Transverse colon (tissue), 4 donors: ENCODE measurements at regions not wholly inside any gene's neighbourhood (a gene's known extent, or its start where the extent isn't known, plus 50 kb on each side); places are given as distances from the start of the nearest gene placed in this dataset.
"Not testable (repeated sequence)": the region's sequence is repeated elsewhere in the genome, so short reads cannot be mapped to it uniquely, and the experiment has no call there.

Experiments
- DNase-seq: peaks from one replicate; pipeline ENCODE4 v3.0.0-alpha.2; 2019
- H3K27ac ChIP-seq, 4 donors: fragments of 200-600 bp; sonication (generic); 2 replicates each; pipeline ENCODE4 v1.5.1; 2016 to 2018; ENCODE audit warnings: inconsistent platforms in 4 of 4
- H3K27me3 ChIP-seq: fragments of 200-600 bp; sonication (generic); 2 replicates; pipeline ENCODE4 v1.5.1; 2017; ENCODE audit warnings: inconsistent platforms
- H3K36me3 ChIP-seq, 4 donors: fragments of 200-600 bp; sonication (generic); 2 replicates each; pipeline ENCODE4 v1.5.1; 2017 to 2019; ENCODE audit warnings: inconsistent platforms in 4 of 4
- H3K4me1 ChIP-seq, 4 donors: fragments of 200-600 bp; sonication (generic); 2 replicates each; pipeline ENCODE4 v1.5.1; 2017 to 2020; ENCODE audit warnings: inconsistent platforms in 4 of 4
- H3K4me3 ChIP-seq, 4 donors: fragments of 200-600 bp; sonication (generic); 1 replicate in 1 of 4; 2 replicates in 3 of 4; pipeline versions ENCODE4 v1.5.1 to v1.6.1; 2017 to 2019; ENCODE audit warnings: inconsistent platforms in 4 of 4
- H3K9me3 ChIP-seq, 2 donors: fragments of 200-600 bp; sonication (generic); 2 replicates each; pipeline ENCODE4 v1.5.1; 2017 to 2019; ENCODE audit warnings: inconsistent platforms in 2 of 2
- CTCF ChIP-seq, 5 experiments: fragments of 200-600 bp in 3 of 5; fragments of 450-650 bp in 2 of 5; sonication (generic) in 3 of 5; IDR thresholded peaks; 1 replicate in 2 of 5; 2 replicates in 3 of 5; pipeline ENCODE4 v1.5.1; 2016 to 2017; ENCODE audit warnings: antibody characterized with exemption in 5 of 5, inconsistent platforms in 3 of 5, mild to moderate bottlenecking in 2 of 5, moderate library complexity in 1 of 5
- EP300 ChIP-seq: sonication (generic); formaldehyde crosslinking; IDR thresholded peaks from one replicate; pipeline ENCODE4 v1.6.1; 2017; ENCODE audit warnings: antibody characterized with exemption, low read depth
- POLR2A ChIP-seq: fragments of 450-650 bp; IDR thresholded peaks from one replicate; pipeline ENCODE4 v1.6.1; 2016; ENCODE audit warnings: antibody characterized with exemption, mild to moderate bottlenecking, moderate library complexity
- POLR2AphosphoS5 ChIP-seq, 3 donors: sonication (generic); formaldehyde crosslinking; IDR thresholded peaks; one replicate each; pipeline ENCODE4 v1.6.1; 2016; ENCODE audit warnings: antibody characterized with exemption in 3 of 3
- WGBS, 2 donors: methylation state at CpG; one replicate each; pipeline ENCODE4 v1.1.5; 2018; ENCODE audit warnings: low coverage in 1 of 2; 5-methylcytosine and 5-hydroxymethylcytosine counted together
- in situ Hi-C, 4 donors: fragments of 200-750 bp; cut with MboI; loops; one replicate each; pipeline versions ENCODE4 v1.15.0 to v1.15.1; 2017; ENCODE audit warnings: low sequenced_read_pairs in 3 of 4, low pct_ligation_motif_present in 1 of 4, low pct_unique_long_range_greater_than_20kb in 1 of 4
- intact Hi-C: fragments of 100-400 bp; cut with DNase I; formaldehyde crosslinking; loops from one replicate; pipeline ENCODE4 v1.15.1; 2023; ENCODE audit warnings: low total_unique reads

- Histone ChIP-seq H3K9me3 (no peaks in the 10 kb centered on the region), H3K4me3 (no peak overlapping the region)
Observed at GRCh38 chrX:497186-498014, 110.7 kb upstream of the PPP2R3B start.

DNA sequence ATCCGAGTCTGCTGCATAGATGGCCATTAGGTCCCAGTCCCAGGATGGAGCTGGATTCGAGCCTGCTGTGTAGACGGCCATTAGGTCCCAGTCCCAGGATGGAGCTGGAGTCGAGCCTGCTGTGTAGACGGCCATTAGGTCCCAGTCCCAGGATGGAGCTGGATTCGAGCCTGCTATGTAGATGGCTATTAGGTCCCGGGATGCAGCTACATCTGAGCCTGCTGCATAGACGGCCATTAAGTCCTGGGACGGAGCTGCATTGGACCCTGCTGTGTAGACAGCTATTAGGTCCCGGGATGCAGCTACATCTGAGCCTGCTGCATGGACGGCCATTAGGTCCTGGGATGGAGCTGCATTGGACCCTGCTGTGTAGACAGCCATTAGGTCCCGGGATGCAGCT lies 112.2 kb upstream of the PPP2R3B start:
- DNase-seq, intact Hi-C loops, H3K4me1 ChIP-seq, H3K9me3 ChIP-seq, H3K4me3 ChIP-seq, H3K27ac ChIP-seq, H3K27me3 ChIP-seq, H3K36me3 ChIP-seq, in situ Hi-C loops: not testable (repeated sequence)
- 80% methylated on average over 10 of the region's 12 CpGs; no CpG with 5 or more reads in 1 of the 2 donors for WGBS, 2 donors

More at GRCh38 chrX:497186-498014, 110.7 kb upstream of the PPP2R3B start:
- Histone ChIP-seq H3K36me3 (no peaks in the 10 kb centered on the region), H3K27ac (no peak overlapping the region), H3K4me1 (no peaks in the 10 kb centered on the region), H3K27me3 (peaks cover 8% of the 10 kb centered on the region)
- intact Hi-C loops (no loop called here), in situ Hi-C loops (no loop called here)
- no peak for DNase-seq
- 72 to 73% methylated on average over 17 to 39 of the region's 39 CpGs for WGBS, 2 donors
- TF ChIP-seq POLR2A (no peak), POLR2AphosphoS5 (IDR thresholded peaks at IDR 0.05) (no peak), EP300 (no peak), CTCF (IDR thresholded peaks at IDR 0.05) (no peak)

GRCh38 chrX:499870-500364 lies 113.2 kb upstream of the PPP2R3B start:
- no peaks in the 10 kb centered on the region for H3K36me3 ChIP-seq
- WGBS, 2 donors, result 4 to 30% methylated on average over 5 to 19 of the region's 21 CpGs
- no peak overlapping the region for H3K27ac ChIP-seq
- H3K9me3 ChIP-seq, result no peaks in the 10 kb centered on the region
- H3K4me1 ChIP-seq, result no peaks in the 10 kb centered on the region
- no peak for DNase-seq
- peaks cover 8% of the 10 kb centered on the region for H3K27me3 ChIP-seq
- intact Hi-C loops, result no loop called here
- TF ChIP-seq POLR2A (no peak), EP300 (no peak), POLR2AphosphoS5 (IDR thresholded peaks at IDR 0.05) (no peak), CTCF (IDR thresholded peaks at IDR 0.05) (no peak)
- in situ Hi-C loops, result no loop called here
- no peak overlapping the region for H3K4me3 ChIP-seq

DNA sequence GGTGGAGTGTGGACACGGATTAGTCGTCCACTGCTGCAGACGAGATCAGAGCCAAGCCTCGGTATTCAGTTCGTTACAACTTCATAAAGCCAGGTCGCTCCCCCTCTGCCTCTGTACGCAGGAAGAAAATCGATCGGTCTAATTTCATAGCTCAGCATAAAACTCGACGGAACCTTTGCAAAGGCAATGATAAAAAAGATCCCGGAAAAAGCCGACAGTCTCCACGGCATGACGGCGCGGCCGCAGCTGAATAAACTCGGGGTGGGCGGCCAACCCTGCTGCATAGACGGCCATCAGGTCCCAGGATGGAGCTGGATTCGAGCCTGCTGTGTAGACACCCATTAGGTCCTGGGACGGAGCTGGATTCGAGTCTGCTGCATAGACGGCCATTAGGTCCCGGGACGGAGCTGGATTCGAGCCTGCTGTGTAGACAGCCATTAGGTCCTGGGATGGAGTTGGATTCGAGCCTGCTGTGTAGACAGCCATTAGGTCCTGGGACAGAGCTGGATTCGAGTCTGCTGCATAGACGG lies 113.8 kb upstream of the PPP2R3B start:
- in situ Hi-C loops, result no loop called here
- Histone ChIP-seq H3K4me1 (no peaks in the 10 kb centered on the region), H3K27ac (no peak overlapping the region), H3K4me3 (no peak overlapping the region), H3K9me3 (no peaks in the 10 kb centered on the region), H3K36me3 (no peaks in the 10 kb centered on the region), H3K27me3 (peaks cover 8% of the 10 kb centered on the region)
- WGBS, 2 donors, result 73 to 85% methylated on average over 24 to 31 of the region's 31 CpGs
- intact Hi-C loops, result no loop called here
- no peak for TF ChIP-seq CTCF (IDR thresholded peaks at IDR 0.05)
- no peak for TF ChIP-seq POLR2A
- TF ChIP-seq EP300, result no peak
- TF ChIP-seq POLR2AphosphoS5 (IDR thresholded peaks at IDR 0.05), result no peak
- no peak for DNase-seq
